RPMI7951 (cell line): ENCODE measurements at regions not wholly inside any gene's neighbourhood (a gene's known extent, or its start where the extent isn't known, plus 50 kb on each side); places are given as distances from the start of the nearest gene placed in this dataset.

Experiments
- DNase-seq: peaks from one replicate; pipeline ENCODE4 v3.0.0-alpha.2; 2012; ENCODE audit warnings: low read depth

DNA sequence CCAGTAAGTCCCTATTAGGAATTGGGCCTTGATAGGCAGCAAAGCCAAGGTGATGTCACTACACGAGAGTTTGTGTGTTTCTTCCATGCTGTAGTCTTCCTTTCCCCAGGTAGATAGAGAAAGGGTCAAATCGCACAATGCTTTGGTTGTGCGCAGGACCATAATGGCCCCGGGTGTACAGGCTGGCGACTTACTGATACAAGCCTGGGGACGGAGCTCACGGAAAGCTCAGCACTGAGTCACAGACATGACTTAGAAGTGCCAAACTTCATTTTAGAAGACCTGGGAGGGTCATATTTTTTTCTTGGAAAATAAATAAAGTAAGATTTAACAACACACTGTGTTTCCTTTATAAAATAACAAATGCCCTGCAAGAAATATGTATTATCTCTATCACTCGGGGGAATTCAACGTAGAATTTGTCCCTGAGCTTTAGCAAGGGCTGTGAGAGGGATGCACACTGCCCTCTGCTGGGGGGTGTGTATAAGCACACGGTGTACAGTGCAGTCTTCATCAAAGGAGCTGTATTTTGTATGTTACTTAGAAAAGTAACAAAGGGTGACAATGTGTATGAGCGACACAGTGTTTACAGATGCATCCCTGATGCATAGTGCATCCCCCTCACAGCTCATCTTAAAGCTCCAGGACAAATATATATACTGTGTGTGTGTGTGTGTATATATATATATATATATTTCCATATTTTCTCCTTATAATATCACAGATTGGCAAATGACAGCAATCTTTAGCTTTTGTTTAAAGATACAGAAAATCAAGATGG, 254.5 kb upstream of the VEGFC start:
- DNase-seq: peak; percentile 81

DNA sequence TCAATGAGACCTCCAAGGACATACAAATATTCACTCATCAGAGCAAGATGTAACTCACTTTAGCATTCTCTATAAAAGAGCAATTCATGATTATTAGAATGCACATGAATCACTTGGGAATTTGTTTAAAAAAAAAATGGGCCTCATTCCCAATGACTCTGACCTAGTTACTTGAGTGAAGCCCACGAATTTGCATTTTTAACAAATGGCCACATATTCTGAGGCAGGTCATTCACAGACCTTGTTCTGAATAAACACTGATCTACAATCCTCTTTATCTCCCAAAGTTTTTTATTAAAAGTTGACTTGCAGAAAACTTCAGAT, 255.1 kb upstream of the VEGFC start:
- peak; percentile 29 for DNase-seq

DNA sequence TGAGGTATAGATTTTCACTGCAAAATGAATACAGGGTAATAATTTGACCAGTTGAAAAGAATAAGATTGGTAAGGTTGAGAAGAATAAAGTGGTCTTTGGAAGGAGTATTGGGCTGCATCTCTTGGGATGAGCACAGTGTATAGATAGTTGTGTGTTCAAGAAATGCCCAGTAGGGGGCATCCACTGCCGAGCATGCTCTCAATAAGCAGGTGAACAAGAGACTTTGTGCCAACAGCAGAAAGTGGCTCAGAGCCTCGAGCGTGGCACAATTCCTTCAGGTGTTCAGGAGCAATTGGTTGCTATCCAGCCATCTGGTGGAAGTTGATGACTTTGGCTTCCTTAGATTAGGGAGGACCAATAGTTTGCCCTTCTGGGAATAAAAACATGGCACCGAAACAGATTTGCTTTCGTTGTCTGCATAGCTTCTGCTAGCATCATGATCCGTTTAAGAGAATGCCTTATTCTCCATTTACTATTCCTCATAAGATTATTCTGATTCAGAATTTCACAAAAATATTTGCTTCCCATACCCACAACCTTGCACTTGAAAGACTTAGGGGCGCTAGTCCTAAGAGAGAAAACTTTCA, 258.1 kb upstream of the NEIL3 start:
- peak; percentile 55 for DNase-seq

DNA sequence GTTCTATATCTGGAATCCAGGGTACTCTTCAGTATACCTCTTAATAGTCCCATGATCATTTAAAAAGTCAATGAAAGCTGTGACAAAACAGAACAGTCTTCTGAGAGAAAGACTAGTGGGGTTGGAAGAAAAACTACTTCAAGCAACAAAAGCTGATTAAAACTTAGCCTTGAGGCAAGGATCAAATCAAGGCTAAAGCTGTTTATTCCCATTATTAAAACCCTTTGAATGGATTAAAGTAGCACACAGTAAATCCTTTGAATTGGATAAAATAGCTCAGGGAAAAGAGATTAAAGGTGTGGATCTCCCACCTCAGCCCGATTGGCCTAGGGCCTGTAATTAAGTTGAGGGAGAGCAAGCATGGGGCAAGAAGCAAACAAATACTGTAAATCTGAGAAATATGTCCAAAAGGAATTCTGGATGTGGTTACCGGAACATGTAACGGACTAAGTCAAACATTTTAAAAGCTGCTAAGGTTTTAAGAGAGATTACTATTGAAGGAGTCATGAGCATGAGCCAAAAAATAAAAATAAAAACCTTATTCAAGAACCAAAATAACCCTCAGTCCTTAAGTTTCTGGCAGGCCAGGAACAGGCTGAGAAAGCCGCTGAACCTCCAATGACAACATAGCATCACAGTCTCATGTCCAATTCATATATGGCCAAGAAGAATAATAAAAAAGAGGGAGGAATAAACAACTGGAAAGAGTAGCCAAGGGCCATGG, 257.3 kb upstream of the NEIL3 start:
- DNase-seq: no peak

DNA sequence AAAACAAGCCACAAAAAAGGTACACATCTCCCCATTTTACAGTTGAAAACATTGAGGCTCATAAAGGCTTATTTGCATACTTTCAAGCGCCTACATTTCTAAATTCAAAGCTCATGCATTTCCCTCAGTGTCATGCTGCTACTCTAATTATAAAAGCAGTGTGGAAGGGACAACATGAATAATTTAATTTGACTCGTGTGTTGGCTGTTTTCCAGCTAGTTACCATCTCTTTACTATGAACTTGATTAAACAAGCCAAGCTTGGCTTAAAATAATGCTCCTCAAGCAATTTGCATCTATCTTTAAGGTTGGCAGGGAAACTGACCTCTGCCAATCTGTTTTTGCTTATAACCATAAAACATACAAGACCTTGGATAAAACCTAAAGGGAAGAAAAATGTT, 252.5 kb upstream of the NEIL3 start:
- DNase-seq: no peak

DNA sequence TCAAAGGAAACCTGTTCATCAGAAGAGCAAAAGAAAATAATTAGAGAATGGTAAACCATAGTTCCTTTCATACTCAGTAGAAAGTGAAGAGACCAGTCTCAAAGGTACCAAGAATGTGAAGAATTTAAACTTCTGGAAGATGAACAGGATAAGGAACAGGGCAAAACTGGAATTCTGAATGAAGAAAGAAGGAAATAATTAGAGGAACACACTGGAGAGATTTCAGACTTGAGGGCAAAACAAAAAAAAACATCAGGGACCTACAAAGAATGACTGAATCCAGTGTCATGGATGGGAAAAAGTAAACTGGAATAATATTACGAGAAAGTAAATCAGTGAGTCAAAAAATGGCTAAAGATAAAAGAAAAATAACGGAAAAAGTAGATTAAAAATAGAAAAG, 245.6 kb upstream of the NEIL3 start:
- DNase-seq: no peak

DNA sequence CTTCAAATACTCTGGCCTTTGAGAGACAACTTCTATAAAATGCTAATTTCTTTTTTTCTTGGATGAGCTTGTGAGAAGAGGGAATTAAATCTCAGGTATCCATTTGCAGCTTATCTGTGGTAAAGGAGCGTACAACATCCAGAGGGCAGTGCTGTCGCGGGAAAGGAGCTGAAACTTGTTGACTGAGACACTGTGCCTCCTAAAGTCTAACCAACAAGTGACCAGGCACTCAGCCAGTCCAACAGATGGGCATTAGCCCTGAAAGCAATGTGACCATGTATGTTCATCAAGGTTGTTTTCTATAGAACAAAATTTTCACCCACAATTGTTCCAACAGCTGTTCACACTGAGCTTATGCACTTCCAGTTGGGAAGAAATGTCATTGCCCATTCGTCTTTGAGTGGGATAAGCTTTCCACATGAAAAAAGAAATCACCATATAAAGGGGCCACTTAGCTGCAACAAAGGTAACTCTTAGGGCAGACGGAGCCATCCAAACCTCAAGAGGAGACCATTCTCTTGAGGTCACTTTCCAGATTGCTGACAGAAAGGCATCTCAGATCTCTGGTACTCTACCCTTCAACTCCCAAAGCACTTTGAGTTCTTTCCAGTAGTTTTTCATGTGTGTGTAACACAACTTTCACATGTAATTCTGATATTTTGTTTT, 244.8 kb upstream of the NEIL3 start:
- peak; percentile 37 for DNase-seq

DNA sequence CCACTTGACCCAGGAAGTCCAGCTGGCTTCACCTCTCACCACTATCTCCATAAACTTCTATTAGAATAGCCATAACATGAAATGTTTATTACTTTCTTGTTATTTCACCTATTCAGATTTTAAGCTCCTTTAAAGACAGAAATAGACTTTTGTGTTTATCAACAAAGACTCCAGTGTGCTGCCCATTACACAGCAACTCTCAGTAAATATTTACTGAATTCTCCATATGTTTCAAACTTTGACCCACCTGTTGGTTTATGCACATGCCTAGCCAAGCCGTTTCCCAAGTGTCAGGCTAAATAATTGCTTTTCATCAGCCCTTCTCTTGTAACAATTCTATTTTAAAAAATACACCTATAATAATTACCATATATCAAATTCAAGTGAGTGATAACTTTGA, 242.9 kb upstream of the NEIL3 start:
- DNase-seq: no peak

DNA sequence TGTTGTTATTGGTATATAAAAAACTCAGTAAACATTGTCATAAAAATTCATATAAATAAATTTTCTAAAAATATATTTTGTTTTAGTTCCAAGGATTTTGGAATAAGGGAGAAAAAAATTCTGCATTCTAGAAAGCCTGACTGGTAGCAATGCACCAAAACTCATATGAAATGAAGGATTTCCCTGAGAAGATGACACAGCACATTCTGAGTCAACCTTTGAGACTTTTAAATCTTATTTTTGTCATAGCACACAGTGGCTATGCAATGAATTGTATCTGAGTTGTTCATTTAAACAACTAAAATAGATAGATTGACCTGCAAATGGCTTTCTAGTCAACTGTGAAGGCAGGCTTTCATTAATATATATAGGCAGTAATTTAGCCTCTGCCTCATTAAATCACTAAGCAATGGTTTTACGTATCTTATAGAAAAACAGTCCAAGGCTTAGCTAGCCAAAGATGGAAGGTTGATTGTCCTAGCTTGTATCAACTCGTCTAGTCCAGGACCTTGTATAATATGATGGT, 239.1 kb upstream of the NEIL3 start:
- no peak for DNase-seq

DNA sequence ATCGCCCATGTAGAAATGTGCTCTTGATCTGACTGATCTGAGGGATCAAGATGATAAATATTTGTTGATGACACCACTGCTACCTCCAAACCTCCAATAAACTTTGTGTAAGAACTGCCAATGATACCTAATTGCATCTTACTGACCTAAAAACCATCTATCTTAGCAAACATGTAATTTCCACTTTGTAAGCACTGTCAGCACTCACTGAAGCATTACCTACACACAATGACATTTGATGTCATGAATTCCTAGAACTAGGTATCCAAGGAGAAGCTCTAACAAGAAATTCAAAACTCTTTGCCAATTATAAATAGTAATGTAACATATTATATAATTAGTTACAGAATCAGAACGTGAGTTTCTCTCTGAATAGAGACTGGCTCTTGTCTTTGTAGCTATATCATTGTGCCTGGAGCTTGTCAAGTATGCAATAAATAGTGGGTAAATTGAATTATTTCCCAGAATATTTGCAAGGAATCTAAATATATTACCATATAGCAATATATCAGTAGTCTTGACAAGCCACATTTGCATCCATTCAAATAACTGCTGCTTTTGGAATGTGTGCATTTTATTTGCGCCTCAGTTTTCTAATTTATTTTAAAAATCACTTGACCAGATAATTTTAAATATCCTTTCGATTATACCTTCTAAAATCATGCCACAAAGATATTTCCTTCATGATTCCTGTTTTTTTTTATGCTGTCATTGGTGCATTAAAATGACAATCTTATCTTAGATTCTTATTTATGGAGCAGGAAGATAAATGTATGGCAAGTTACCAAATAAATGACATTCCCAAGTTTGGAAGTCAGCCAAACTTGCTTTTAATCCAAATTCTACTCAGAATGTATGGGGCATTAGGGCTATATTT, 232.3 kb upstream of the NEIL3 start:
- DNase-seq: no peak

DNA sequence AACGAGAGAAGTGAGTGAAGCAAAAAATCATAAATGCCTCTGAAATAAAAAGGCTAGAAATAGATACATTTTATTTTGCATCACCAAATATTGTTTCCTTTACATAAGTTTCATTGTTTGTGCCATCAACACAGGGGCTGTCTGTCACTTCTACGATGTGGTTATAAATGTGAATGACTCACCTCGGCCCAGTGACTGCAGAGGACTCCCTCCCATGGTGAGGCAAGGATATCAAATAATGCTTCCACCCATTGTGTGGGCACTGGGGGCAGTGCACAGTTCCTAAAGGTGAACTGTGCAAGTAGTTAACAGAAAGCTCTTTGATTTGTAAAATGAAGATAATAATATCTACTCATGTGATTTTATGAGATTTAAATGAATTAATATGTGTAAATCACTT, 230.3 kb upstream of the NEIL3 start:
- DNase-seq: peak; percentile 54

DNA sequence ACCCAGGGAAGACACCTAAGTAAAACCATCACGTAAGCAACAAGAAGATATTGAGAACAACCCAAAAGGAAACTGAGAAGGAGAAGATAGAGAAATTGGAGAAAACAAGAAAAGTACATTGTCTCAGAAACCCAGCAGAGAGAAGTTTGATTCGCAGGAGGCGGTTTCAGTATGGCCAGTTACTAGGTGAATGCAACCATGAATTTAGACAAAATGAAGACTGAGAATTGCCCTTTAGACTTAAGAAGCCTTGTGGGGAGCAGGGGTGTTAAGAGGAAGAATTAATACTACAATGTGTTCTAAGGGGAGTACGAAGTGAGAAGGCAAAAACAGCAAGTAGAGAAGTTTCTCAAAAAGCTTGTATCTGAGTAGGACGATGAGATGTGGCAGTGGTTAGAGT, 229.3 kb upstream of the NEIL3 start:
- no peak for DNase-seq

DNA sequence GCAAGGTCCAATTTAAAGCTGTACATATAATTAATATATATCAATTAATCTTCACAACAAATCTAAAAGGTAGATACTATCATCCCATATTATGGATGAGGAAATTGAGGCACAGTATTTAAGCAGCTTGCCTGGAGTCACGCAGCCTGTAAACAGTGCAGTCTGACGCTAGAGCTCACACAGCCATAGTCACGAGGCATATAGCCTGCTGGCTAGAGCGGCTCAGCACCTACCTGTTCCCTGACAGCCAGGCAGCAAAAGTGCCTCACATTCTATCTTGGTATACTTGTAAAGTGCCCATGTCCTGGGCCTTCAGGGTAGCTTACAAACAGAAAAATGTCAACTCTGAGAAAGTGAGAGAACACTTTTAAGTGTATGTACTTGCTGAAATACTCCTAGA, 222.6 kb upstream of the NEIL3 start:
- DNase-seq: no peak

DNA sequence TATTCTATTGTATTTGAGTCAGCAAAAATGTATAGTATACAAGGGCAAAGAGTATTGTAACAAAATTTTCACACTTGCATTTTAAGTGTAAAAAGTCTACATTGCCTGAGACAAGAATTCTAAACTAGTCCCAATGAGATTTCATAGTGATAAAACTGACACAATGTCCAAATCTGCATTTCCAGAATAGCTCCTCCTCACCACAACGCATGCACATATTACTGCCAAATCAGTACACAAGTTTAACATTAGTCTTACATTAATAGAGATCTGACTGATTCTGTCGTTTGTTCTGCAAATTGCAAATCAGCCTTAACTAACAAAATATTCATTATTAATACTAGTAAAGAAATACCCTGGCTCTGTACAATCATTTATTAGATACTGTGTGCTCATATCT, 222.2 kb upstream of the NEIL3 start:
- DNase-seq: no peak

DNA sequence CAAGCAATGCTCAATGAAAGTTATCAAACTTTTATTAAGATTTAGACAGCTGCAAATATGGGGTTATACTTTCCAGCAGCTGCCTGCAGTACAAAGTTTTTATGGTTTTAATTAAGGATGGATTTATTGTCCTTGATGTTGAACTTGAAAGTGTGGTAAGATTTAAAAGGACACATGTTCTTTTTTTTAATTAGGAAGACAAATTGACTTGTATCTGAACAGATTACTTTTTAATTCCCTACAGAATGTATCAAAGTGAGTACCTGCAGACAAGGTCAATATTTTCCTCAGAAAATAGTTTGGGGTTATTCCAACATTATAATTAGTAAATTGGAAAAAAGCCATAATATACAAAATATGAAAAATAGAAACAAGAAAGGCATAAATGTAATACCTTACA, 218.2 kb upstream of the NEIL3 start:
- no peak for DNase-seq

DNA sequence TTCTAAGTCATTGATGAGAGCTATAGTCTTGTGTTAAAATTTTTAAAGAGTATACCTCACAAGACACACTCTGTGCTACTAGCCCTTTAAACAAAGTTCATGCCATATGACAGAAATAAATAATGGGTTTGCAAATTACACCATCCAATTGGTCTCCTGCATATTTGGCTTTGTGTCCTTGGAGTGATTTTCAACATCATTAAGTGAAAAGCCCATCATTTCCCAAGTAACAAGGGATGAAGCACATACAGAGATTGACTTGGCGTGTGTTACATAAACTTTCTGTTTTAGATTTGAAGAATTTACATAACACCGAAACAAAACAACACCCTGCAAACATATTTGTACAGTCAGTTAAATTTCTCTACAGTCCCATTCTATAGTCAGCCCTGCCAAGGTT, 216.9 kb upstream of the NEIL3 start:
- DNase-seq: no peak

DNA sequence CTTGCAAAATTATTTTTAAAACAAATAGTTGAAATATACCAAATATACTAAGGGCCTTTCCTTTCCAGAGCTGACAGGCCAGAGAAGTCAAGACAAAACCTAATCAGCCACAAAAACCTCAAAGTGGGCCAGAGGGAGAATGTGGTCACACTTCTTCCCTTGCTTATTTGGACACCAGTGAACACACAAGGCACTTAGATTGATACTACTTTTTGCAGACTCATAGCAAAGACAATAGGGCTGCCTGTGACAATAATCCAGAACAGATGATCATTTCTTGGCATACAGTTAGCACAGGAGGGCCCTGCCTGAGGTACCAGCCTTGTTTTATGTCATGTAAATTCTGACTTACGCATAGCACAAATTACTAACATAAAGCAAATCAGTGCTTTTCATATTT, 215.7 kb upstream of the NEIL3 start:
- DNase-seq: peak; percentile 87

DNA sequence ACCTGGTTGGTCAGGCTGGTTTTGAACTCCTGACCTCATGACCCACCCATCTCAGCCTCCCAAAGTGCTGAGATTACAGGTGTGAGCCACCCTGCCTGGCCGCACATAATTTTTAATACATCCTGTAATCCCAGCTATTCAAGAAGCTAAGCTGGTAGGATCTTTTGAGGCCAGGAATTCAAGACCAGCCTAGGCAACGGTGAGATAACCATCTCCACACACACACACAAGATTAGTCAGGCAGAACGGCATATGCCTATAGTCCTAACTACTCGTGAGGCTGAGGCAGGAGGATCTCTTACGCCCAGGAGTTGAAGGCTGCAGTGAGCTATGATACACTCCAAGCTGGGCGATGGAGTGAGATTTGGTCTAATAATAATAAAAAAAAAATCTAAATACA, 212.4 kb upstream of the NEIL3 start:
- no peak for DNase-seq

DNA sequence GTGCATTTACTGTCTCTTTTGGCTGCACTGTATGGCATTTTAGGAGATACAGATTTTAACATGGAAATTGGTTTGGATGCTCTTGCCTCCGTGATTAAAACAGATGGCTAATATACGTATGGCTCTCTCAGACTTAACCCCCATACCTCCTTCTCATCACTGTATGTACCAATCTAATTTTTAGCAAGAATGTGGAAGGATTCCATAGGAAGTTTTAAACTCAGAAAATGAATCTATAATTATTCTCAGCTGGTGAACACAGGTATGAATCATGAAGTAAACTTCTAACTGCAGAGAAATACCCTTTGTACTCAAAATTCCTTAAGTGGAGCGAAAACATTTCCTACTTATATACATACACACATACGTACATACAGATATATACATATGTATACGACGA, 210.5 kb upstream of the NEIL3 start:
- DNase-seq: no peak

DNA sequence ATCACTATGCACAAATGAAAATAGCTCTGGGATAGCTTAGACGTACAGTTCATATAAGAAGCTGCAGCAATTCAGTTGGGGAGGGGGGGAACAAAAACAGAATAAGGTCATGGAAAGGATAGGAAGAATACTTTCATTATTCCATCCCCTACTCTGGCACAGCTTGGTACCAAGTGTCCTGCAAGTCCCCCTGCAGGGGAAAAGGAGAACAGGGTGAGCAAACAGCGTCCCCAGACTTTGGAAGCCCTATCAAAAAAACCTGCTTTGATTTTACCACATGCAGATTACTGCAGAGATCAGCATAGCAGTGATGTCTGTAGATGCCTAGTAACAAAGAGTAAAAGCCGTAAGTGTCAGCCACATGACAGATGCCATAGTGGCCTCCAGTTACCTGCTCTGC, 209.4 kb upstream of the NEIL3 start:
- peak; percentile 35 for DNase-seq

DNA sequence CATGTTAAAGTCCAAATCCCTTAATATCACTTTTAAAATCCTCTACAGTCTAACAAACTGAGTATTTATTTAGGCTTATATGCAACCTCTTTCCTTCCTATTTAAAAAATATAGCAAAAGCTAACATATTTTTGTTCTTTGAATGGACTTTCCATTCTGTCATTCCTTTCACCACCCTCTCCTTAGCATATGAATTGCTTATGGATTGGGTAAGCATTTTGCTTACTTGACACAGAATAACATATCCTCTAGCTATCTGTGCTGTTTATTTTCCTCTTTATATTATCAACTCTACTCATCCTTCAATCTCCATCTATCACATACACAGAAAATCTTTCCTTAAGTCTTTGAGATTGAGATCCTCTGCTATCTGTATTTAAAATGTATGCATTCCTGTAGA, 206.1 kb upstream of the NEIL3 start:
- no peak for DNase-seq

DNA sequence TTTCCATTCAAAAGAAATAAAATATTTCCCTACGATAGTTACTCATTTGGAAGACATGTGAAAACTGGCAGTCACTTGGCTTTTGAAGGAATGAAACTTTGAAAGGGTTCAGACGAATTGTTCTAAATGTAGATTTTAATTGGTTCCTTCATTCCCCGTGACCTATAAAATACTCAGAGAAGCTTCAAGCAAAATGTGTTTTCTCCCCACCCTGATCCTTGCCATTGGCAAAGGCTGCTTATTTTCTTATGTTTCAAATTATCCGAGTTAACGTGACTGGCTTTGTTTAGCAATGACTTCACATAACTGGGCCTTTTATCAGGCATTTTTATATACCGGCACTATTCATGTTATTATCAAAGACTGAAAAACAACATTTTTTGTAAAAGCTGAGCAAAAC, 204.1 kb upstream of the NEIL3 start:
- DNase-seq: peak; percentile 9
